HG03521 (cell line): ENCODE measurements at regions not wholly inside any gene's neighbourhood (a gene's known extent, or its start where the extent isn't known, plus 50 kb on each side); places are given as distances from the start of the nearest gene placed in this dataset.

Source experiments
- ATAC-seq: cut with Tn5 transposase; IDR thresholded peaks from one replicate; pipeline ENCODE4 v1.9.1; 2021; ENCODE audit warnings: mild to moderate bottlenecking, moderate library complexity; ENCODE audit not compliant: unreplicated experiment

DNA sequence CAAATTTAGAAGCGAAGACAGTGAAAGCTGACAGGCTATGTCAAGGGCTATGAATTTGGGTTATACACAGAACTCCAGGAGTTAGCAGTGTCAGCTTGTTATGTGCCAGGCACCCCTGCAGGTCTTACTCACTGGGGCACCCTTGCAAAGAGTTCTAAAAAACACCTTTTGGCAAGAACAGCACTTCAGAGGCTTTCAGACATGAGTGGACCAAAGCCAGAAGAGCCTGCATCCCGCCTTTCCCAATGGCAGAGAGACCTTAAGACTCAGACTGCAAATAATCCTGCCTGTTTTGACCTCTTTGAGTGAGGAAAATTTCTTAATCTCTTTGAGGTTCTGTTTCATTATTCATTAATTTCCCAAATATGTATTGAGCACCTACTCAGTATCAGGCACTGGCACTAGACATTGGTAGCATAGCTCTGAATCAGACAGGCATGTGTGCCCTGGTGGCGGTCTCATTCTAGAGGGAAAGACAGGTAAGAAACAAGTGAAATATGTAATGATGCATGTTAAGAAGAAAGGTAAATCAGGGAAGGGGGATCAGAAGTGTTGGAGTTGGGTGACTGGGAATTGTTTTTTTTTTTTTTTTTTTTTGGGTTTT lies 280.0 kb downstream of the KBTBD8 start:
- no peak for ATAC-seq

DNA sequence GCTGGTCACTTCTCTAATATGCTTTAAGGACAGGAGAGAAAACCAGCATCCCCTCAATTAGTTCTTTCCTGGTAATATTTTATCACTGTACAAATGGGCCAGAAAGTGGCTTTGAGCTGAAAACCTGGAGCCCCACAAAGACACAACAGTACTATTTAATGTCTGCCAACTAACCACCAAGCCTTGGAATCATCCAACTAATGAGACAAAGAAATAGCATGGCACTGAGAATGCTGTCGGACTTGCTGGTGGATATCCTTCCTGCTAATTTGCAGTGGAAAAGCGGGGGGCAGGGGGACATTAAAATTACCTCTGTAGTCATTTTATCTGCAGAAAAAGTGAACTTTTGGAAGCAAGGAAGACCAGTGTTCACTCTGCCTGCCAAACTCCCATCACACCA lies 288.5 kb downstream of the KBTBD8 start:
- ATAC-seq, result no peak

DNA sequence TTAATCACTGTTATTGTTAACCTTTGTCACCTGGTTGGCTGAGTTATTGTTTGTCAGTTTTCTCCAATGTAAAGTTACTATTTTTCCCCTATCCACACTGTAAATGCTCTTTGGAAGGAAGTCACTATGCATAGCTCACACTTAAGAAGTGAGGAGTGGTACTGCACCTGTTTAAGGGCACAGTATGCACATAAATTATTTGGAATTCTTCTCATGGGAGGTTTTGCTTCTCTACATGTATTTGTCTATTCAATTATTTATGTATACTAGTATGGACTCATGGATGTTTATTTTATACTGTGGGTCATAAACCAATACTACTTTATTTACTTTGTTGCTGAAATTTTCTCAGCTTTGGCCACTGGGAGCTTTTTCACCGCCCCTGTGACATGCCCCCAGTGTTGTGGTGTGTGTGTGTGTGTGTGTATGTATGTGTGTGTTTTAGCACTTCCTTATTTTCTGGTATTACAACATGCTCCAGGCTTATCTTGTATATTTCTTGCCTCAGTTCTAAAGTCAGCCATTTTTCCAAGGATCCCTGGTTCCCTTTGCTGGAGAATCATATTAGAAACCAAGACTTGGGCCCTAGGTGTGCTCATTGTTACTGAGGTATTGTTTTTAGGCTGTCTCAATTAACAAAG lies 290.5 kb downstream of the KBTBD8 start:
- ATAC-seq, result no peak

DNA sequence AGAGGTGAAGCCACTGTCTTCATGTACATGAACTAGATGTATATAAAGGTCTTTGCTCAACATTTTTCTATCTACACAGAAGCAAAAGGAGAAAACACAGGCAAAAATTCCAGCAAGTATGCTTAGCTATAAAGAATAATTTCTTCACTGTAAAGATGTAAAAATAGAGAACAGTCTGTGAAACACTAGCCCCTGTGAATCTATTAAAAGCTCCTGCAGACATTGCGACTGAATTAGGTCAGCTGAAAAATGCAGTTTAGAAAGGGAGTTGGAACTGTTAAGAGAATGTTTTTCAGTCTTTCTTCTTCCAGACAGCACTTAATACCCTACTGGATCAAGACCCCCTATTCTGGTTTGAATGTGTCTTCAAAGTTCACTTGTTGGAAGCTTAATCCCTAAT lies 291.5 kb downstream of the KBTBD8 start:
- ATAC-seq, result no peak

DNA sequence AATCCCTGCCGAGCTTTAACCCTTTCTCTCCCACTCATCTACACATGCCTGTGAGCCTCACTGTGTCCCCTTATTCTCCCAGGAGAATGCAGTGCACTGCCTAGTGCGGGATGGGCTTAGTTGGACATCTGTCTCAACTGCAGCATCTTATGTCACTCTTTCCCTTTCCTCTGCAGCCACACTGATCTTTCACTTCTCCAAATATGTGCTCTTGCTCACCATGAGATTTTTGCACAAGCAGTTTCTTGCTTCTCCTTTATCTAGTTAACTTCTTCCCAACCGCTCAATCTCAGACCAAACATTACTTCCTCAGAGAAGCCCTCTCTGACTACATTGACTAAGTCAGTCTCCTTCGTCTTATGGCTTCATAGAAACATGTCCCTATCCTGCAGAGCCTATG lies 292.3 kb downstream of the KBTBD8 start:
- peak; percentile 44 for ATAC-seq

DNA sequence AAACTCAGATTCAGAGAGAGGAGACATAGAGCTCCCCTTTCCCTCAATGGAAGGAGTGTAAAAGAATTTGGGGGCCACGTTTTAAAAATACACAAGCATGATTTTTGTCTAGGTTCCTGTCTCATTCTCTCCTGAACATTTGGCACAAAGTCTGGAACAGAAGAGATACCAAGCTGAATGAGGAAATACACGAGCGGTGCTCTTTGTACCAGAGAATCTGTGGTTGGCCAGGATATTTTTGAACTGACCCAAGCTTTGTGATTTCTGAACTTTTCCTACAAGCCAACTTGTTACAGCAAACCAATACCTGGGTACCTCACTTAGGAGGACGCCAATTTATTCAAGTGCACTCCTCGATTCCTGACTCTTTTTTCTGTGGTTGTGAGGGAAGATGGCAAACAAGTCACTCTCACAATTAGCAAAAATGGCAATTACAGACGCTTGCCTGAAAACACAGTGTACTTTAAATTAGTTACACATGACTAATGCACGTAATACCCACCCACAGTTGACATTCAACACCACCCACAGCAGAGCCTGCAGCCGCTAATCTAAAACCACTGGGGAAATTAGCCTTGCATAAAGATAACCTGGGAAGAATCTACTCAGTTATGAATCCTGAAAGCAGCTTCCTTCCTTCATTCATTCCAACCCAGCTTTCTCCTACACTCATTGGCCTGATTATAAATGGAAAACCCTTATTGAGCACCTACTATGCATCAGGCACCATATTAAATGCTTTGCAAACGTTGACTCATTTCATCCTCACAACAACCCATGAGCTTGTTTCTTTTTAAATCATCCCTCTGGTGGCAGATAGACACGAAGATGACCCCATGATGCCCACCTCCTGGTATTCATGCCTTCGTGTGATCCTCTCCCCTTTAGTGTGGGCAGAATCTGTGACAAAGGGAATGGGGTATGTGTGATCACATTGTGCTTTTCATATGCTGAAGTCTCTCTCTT lies 293.5 kb downstream of the KBTBD8 start:
- ATAC-seq, result peak; percentile 51

DNA sequence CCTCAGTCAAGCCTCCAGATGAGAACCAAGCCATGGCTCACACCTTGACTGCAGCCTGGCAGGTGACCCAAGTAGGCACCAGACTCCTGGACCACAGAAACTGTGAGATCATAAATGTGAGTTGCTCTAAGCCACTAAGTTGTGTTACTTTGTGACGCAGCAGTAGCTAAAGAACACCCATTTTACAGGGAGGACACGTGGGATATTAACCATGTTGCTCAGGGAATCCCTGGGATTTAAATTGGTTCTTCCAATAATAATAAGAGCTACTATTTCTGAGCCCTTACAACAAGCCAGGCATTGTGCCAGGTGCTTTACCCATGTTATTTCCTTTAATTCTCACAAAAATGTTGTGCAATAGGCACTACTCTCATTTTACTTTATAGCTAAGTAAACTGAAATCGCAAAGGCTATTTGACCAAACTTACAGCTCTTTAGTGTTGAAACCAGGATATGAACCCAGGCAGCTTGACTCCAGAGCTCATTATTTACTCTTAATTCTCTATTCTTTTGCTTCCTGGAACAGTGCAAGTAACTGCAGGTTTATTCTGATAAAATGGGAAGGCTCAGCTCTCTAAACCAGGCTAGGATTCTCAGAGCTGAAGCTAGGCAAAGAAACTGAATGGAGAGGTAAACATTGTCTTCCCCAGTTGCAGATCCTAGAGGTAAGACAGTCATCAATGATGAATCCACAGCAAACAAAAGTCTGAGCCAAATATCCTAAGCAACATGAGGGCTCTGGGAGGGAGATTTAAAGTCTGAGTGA lies 294.4 kb downstream of the KBTBD8 start:
- no peak for ATAC-seq

DNA sequence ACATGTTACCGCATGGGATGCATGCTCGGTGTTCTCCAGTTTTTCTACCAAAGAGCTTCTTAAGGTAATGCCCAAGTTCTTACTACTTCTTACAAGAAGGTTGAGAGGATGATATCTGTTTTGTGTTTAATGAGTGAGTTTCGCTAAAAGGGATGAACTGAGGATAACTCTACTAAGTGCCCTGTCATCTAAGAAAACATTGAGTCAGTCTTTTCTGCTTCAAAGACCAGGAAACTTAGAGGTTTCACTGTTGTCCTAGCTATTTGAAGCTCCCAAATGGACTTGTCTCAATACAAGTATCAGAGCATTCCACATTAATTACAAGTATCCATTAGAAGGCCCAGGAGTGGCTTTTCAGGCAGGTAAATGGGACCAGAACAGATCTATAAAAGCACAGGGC lies 296.2 kb downstream of the KBTBD8 start:
- no peak for ATAC-seq

DNA sequence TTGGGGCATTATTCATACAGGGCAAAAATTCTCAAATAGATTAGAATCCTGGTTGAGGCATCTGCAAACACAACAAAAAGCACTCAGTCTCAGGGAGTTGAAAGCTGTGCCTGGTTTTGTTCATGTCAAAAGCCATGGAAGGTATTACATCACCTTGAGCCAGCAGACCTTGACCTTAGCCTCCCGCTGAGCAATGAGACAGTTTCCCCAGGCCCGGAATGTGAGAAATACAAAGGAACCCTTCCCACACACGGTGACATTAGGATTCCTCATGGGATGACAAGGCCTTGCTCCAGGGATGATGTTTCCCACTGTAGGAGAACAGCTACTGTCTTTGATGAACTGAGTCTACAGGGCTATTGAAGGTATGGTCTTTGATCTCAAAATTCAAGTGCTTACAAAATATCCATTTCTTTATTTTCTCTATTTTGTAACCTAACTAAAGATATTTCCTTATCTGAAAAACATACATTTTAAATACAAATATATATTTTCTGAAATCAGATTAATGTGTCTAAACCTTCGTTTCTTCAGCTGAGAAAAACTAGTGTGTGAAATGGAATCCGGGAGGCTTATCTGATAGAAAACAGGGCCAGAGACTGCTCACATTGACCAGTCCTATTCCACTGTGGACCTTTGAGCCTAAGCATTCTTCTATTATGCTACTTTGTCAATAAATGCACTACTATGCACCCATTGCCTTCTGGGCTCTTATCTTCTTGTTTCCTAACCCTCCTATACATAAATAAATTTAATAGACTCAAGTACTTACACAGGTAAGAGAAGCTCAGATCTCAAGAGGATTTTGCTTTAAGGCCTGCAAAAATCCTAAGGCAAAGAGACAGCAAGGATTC lies 298.2 kb downstream of the KBTBD8 start:
- ATAC-seq, result no peak

DNA sequence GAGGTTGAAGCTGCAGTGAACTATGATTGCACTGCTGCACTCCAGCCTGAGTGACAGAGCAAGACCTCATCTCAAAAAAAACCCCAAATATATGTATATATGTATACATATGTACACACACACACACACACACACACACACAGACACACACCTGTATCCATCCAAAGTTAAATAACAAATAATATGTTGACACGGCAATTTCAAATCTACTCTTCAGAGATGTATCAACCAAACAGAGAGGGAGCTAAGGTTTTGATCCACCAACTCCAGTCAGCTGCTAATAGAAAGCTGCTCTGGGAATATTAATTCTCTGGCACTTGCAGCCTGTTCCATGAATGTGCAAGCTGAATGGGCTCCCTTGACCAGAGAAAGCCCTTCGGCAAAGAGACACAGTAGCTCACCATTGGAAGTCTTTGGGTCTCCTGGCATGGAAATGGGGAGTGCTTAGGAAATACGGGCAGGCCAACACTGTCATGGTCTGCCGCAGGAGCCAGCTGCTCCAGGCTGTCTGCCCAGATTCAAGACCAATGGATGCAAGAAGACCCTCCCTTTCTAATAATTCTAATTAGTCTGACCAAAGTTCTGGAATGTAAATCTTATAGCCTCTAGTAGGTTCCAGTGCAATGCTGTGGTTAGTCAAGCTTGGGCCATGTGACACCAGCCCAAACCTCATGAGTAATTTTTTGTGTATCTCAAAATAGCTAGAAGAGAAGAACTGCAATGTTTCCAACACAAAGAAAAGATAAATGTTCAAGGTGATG lies 299.8 kb downstream of the KBTBD8 start:
- no peak for ATAC-seq

DNA sequence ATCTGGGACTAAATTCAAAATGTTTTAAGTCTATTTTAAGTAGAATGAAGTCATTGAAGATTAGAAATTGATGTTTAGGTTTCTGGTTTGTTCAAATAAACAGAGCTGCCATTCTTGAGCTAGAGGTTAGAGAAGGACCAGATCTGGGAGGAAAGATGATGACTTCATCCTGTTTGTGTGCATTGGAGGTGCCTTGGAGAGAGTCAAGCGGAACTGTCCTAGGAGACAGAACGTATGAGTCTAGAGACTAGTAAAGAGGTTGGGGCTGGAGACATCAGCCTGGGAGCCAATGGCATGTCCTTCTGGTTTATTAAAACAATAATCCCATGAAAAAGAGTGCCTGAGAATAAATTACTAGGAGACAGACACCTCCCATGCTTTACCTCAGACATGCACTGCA lies 303.4 kb downstream of the KBTBD8 start:
- ATAC-seq, result no peak

DNA sequence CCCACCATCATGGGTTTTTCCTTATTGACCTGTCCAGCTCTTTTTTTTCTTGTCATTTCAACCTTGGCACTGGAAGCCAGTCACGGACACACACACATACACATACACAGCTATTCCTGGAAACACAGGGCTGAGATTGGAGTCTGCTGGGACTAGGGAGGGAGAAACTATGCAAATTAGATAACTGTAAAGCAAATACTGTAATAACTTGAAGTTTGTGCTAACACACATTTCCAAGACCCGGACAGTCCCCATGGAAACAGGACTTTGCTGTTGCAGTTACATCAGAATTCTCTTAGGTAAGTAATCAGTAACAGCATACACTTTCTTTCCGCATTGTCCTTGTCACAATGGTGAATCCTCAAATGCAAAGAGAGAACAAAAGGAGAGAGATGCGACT lies 304.4 kb downstream of the KBTBD8 start:
- no peak for ATAC-seq

DNA sequence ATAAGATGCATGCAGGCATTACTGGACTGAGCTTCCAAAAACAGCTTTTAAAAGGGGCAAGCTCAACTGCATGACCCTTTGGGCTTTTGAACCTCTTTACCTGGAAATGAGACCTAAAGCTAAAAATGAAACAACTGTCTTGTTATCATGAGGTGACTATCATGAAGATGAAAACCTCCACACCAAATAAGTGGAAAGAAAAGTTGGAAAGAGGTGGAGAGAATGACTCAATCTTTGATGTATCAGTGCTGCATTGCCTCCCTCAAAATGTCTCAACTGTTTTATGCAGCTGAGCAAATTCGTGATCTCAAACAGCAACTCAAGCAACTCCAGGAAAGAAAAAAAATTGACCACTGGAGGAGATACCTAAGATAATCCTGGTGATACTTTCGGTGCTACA lies 307.1 kb downstream of the KBTBD8 start:
- ATAC-seq, result no peak

DNA sequence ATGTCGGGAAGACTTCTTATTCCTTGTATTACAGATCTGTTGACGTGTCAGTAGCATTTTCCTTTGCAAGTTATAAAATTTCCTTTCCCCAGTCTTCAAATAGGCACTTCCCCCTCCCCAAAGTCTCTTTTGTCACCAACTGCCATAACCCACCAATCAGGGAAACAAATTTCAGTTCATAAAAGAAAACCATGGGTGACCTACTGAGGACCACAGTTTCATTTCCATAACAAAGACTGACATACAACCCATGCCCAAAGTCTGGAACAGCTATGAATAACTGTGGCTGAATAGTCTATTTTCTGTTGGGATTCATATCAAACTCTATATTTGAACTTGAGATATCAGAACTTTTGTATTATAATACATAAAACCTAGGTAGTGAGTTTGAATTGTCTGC lies 307.8 kb downstream of the KBTBD8 start:
- no peak for ATAC-seq

DNA sequence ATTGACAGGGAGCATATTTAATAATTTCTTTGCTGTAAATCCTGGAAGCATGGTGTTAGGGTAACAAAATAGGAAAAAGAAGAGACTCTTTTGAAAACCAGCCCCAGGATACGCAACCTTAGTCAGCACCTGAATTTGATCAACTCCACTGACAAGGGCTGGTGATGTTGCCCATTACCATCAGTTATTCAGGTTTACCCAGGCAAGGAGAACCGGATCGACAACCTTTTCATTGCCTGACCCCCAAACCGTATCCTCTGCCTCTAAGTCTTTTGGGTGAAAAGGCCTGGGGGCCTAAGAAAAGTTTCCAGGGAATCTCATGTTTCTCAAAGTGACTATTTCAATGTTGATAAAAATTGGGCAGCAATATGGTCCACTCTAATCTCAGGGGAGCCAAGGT lies 313.3 kb downstream of the KBTBD8 start:
- no peak for ATAC-seq

DNA sequence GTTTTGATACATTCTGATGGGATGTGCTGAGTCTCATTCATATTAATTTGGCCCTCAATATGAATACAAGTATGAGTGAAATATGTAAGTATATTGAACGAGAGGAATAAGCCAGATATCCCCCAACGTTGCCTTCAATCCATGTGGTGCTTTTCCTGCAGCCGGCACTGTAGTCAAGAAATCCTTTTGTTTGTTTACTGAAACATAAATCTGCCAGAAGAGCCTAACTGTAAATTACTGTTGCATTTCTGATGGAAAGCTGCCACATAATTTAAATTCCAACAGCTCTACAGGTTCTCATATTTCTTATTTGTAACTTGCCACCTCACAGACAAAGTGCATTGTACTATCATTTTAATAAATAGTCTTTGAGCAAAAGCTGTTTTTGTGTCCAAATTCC lies 314.0 kb downstream of the KBTBD8 start:
- no peak for ATAC-seq

DNA sequence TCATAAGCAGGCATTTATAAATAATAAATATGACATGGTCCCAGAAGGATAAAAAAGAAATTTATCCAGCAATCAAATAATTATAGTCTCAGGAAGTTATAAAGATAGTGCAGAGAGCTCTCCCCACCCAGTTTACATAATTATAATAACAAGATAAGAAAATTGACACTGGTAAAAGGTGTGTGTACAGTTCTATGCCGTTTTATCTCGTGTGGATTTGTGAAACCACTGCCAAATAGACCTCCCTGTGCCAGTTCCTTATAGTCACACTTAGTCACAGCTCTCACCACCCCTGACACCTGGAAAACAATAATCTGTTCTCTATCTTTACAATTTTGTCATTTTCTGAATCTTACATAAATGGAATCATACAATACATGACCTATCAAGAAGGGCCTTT lies 320.1 kb downstream of the KBTBD8 start:
- ATAC-seq, result no peak

DNA sequence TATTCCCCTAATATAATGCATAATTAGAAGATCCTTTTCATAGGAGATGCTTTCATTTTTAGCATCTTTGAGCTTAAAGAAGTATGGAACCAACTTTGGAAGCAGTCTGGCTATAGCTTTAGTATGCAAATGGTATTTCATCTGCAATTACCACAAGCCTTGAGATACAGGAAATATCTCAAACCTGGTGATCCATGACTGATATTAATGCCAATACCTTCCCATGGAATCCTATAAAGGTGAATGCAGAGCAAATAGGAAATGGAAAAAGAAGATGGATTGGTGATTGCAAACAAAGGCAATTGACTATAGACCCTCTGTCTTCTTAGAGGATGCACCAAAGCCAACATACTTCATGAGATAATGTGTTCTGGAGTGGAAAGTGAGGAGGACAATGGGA lies 326.4 kb downstream of the KBTBD8 start:
- no peak for ATAC-seq
